Mesothelial cell of epicardium (in vitro differentiated cells): ENCODE measurements at regions not wholly inside any gene's neighbourhood (a gene's known extent, or its start where the extent isn't known, plus 50 kb on each side); places are given as distances from the start of the nearest gene placed in this dataset.

Source experiments
- DNase-seq, 2 experiments: peaks; one replicate each; pipeline ENCODE4 v3.0.0; 2021; ENCODE audit warnings: low spot score in 2 of 2; ENCODE audit not compliant: unreplicated experiment in 2 of 2
- H3K27ac Mint-ChIP-seq: 2 replicates; pipeline ENCODE4 v1.8.0; 2021; ENCODE audit warnings: mixed read lengths
- H3K27me3 Mint-ChIP-seq: 2 replicates; pipeline ENCODE4 v1.8.0; 2021; ENCODE audit warnings: low read depth, mixed read lengths
- H3K36me3 Mint-ChIP-seq: 2 replicates; pipeline ENCODE4 v1.8.0; 2021; ENCODE audit warnings: mixed read lengths
- H3K4me1 Mint-ChIP-seq: 2 replicates; pipeline ENCODE4 v1.8.0; 2021; ENCODE audit warnings: mixed read lengths
- H3K4me3 Mint-ChIP-seq: 2 replicates; pipeline ENCODE4 v1.8.0; 2021; ENCODE audit warnings: mild to moderate bottlenecking, moderate library complexity, mixed read lengths
- H3K9me3 Mint-ChIP-seq: 2 replicates; pipeline ENCODE4 v1.8.0; 2021; ENCODE audit warnings: mixed read lengths
- TF ChIP-seq, protein P1 (sequence below): fragments of 200-600 bp; sonication (generic); IDR thresholded peaks from one replicate; pipeline ENCODE4 v1.5.0; 2021; ENCODE audit warnings: antibody characterized with exemption; ENCODE audit not compliant: unreplicated experiment

DNA sequence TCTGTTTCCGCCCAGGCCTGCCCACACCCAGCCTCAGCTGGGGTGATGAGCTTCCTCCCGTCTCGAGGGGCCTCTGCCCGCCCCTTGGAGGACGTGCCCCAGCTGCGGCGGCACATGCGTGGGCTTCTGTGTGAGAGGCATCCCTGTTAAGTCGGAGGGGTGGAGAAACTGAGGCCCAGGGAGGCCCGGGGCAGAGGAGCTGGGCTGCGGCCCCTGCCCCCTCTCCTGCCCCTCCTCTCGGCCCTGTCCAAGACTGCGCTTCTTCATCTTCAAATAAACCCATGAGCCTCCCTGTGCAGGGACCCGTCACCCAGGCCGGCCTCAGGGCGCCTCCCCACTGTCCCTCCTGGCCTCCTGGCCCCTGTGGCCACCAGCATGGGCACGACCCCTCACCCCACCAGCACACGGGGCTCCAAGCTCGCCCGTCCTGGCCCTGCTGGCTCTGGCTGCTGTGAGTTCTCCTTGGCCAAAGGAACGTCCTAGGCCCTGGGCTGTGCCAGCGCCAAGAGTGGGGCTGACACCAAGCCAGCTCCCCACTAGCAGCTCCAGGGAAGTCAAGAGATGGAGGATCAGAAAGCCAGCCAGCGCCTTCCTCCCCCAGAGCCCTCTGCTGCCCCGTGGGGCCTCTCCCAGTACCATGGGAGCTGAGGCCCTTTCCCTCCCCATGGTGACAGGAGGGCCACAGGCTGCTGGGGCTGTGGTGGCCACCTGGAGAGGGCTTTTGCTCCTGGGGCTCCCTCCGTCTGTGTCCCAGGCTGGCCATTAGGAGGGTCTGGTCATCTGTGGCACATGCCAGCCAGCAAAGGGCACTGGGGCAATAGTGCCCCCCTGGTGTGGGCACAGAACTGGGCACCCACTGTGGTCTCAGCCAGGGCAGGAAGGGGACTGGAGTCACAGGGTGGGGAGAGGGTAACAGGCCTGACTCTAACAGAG lies 180.4 kb downstream of the KIF26A start:
- Mint-ChIP-seq H3K36me3 (no peaks in the 10 kb centered on the region), H3K27ac (no peak overlapping the region), H3K9me3 (no peaks in the 10 kb centered on the region), H3K4me1 (peaks cover 2% of the 10 kb centered on the region), H3K27me3 (peaks cover 10% of the 10 kb centered on the region), H3K4me3 (no peak overlapping the region)
- TF ChIP-seq, protein P1, sequence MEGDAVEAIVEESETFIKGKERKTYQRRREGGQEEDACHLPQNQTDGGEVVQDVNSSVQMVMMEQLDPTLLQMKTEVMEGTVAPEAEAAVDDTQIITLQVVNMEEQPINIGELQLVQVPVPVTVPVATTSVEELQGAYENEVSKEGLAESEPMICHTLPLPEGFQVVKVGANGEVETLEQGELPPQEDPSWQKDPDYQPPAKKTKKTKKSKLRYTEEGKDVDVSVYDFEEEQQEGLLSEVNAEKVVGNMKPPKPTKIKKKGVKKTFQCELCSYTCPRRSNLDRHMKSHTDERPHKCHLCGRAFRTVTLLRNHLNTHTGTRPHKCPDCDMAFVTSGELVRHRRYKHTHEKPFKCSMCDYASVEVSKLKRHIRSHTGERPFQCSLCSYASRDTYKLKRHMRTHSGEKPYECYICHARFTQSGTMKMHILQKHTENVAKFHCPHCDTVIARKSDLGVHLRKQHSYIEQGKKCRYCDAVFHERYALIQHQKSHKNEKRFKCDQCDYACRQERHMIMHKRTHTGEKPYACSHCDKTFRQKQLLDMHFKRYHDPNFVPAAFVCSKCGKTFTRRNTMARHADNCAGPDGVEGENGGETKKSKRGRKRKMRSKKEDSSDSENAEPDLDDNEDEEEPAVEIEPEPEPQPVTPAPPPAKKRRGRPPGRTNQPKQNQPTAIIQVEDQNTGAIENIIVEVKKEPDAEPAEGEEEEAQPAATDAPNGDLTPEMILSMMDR = no peak
- DNase-seq = peak in 1 of 2 experiments; percentile 36

DNA sequence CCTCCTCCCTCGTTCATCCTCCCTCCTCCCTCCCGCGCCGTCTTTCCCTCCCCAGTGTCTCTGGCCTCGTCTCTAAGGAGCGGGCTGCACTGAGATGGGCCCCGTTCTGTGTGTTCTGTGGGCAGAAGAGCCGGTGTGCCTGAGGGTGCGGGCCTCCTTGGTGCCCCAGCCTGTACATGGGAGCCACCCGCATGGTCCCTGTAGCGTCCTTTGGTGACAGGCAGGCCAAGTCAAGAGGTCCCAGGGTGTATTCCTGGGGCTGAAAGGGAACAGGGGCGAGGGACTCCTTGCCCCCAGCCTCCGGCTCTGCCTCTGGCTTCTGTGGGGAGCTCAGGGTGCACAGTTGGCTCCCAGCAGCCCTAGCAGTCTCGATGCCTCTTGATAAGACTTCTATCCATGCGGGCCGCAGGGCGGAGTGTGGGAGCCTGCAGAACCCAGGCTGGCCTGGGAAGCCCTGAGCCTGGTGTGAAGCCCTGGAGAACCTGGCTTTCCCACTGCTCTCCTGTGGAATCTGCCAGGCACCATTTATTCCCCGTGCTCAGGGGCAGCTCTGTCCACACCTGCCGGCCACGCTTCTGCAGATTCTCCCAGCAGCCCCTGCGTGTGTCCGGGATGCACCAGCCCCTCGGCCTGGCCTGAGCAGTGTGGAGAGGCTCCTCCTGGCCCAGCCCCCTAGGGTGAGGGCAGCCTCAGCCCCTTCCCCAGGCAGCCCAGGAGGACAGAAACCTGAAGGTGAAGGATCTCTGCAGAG lies 181.3 kb downstream of the KIF26A start:
- peak in 1 of 2 experiments; percentile 29 for DNase-seq
- Mint-ChIP-seq H3K27ac (no peak overlapping the region), H3K36me3 (no peaks in the 10 kb centered on the region), H3K4me3 (no peak overlapping the region), H3K4me1 (peaks cover 2% of the 10 kb centered on the region), H3K9me3 (no peaks in the 10 kb centered on the region), H3K27me3 (peaks cover 10% of the 10 kb centered on the region)
- TF ChIP-seq, protein P1 = no peak

DNA sequence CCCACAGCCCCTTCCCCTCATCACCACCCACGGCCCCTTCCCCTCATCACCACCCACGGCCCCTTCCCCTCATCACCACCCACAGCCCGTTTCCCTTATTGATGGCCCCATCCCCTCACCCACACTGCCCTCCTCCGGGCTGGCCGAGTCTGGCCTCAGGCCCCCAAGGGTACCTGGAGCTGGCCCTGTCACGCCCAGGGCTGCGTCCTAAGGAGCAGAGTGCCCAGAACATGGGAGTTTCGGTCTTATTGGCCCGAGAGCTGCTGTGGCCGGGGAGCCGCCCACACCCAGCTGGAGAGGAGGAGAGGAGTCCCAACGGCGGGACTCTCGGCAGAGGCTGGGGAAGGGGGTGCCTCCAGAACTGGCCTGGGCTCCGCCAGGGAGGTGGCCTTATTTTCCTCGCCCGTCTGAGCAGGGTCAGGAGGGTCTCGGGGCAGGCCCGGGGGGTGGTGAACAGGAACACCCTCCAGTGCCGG lies 182.3 kb downstream of the KIF26A start:
- Mint-ChIP-seq H3K27me3 (peaks cover 10% of the 10 kb centered on the region), H3K4me1 (peaks cover 2% of the 10 kb centered on the region), H3K9me3 (no peaks in the 10 kb centered on the region), H3K27ac (no peak overlapping the region), H3K36me3 (no peaks in the 10 kb centered on the region), H3K4me3 (no peak overlapping the region)
- DNase-seq = peak in 1 of 2 experiments; percentile 34
- TF ChIP-seq, protein P1 = no peak

DNA sequence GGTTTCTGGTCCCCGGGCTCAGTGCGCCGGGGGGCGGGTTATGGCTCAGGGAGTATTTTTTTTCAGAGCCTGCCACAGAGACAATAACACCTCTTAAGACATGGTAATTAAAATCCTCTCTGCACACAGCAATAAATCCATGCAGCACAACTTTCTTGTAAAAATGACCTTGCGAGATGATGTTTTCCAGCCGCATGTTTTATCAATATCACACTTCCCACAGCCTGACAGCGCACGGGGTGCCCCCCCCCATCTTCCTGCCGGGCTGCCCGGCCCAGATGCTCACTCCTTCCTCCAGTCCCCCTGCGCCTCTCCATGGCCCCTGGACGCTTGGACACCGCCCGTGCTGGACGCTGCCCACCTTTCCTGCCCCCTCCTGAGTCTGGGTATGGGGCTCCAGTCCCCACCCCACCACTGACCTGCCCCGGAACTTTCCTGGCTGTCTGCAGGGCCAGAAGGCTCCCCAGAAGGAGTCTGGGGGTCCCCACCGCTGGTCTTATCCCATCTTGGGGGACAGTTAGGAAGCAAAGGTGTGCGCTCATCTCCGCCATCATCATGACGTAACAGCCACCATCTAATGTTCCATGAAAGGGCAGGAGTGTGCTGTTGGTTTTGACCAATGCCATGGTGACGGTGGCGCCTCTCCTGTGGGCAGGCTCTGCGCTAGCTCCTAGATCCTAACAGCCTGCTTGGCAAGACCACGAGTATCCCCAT lies 182.9 kb downstream of the KIF26A start:
- TF ChIP-seq, protein P1 = no peak
- Mint-ChIP-seq H3K27me3 (peaks cover 10% of the 10 kb centered on the region), H3K36me3 (no peaks in the 10 kb centered on the region), H3K27ac (no peak overlapping the region), H3K4me3 (no peak overlapping the region), H3K9me3 (no peaks in the 10 kb centered on the region), H3K4me1 (peaks cover 2% of the 10 kb centered on the region)
- peak in 1 of 2 experiments; percentile 36 for DNase-seq

DNA sequence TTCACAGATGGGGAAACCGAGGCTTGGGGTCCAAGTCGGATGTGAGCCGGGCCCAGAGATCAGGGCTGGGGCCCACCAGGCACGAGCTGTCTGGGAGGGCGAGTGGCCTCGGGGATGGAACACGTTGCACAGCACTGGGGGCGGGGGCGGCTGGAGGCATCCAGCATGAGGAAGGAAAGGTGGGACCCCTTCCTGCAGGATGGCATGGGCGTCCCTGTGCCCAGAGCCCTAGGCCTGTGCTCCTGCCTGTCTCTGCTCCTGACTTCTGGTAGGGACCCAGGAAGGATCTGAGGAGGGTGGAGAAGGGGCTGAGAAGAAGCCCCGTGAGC lies 183.4 kb downstream of the KIF26A start:
- H3K4me1 Mint-ChIP-seq = peaks cover 2% of the 10 kb centered on the region
- peaks cover 8% of the 10 kb centered on the region for H3K27me3 Mint-ChIP-seq
- no peak overlapping the region for H3K4me3 Mint-ChIP-seq
- no peak overlapping the region for H3K27ac Mint-ChIP-seq
- TF ChIP-seq, protein P1 = no peak
- no peaks in the 10 kb centered on the region for H3K36me3 Mint-ChIP-seq
- H3K9me3 Mint-ChIP-seq = no peaks in the 10 kb centered on the region
- peak in 1 of 2 experiments; percentile 27 for DNase-seq
